SK-N-SH (cell line): ENCODE measurements at regions not wholly inside any gene's neighbourhood (a gene's known extent, or its start where the extent isn't known, plus 50 kb on each side); places are given as distances from the start of the nearest gene placed in this dataset.

ENCODE experiments used
- CTCF ChIA-PET: fragments of 300-600, 350-600 bp; formaldehyde crosslinking; extraction: SDS; loops from one replicate; lab custom pipeline; 2021; lab: Yijun Ruan, JAX
- POLR2A ChIA-PET: fragments of 350-600 bp; sonication (Branson Sonifier 250); formaldehyde crosslinking; extraction: SDS; loops from one replicate; lab custom pipeline; 2020; ENCODE audit warnings: antibody characterized with exemption, inconsistent platforms; lab: Yijun Ruan, JAX
- DNase-seq: peaks from one replicate; pipeline ENCODE4 v3.0.0; 2012
- H2AFZ ChIP-seq: fragments of 200-600 bp; sonication (generic); 2 replicates; pipeline ENCODE4 v1.8.1; 2016; ENCODE audit warnings: antibody characterized with exemption, mild to moderate bottlenecking, low read depth
- H3F3A ChIP-seq: fragments of 200-600 bp; sonication (generic); replicated peaks from 2 replicates; pipeline ENCODE3; 2016; ENCODE audit warnings: antibody characterized with exemption, mild to moderate bottlenecking; ENCODE audit not compliant: insufficient read depth
- H3K27ac ChIP-seq, 2 experiments: fragments of 200-500 bp in 1 of 2; fragments of 200-600 bp in 1 of 2; sonication (Bioruptor generic) in 1 of 2; sonication (generic), shearing (Covaris generic) in 1 of 2; 2 replicates each; pipeline versions ENCODE4 v1.5.1 to v1.6.1; 2014 to 2016; ENCODE audit warnings: low read depth in 2 of 2, inconsistent platforms in 1 of 2, low read length in 1 of 2, mild to moderate bottlenecking in 1 of 2, mixed read lengths in 1 of 2
- H3K27me3 ChIP-seq: fragments of 200-600 bp; sonication (generic), shearing (Covaris generic); 2 replicates; pipeline ENCODE4 v1.6.1; 2016; ENCODE audit warnings: mixed run types; ENCODE audit not compliant: insufficient read depth
- H3K36me3 ChIP-seq, 2 experiments: fragments of 200-500 bp in 1 of 2; fragments of 200-600 bp in 1 of 2; sonication (Bioruptor generic) in 1 of 2; sonication (generic) in 1 of 2; replicated peaks in 1 of 2; 2 replicates each; pipeline versions ENCODE3 to v1.5.1; 2014 to 2016; ENCODE audit warnings: low read length in 1 of 2, mild to moderate bottlenecking in 1 of 2; ENCODE audit not compliant: insufficient read depth in 2 of 2, control insufficient read depth in 1 of 2
- H3K4me1 ChIP-seq, 2 experiments: fragments of 200-500 bp in 1 of 2; fragments of 200-600 bp in 1 of 2; sonication (Bioruptor generic) in 1 of 2; sonication (generic), shearing (Covaris generic) in 1 of 2; 2 replicates each; pipeline versions ENCODE4 v1.5.1 to v1.6.1; 2014 to 2016; ENCODE audit warnings: low read depth in 1 of 2, low read length in 1 of 2, mixed run types in 1 of 2; ENCODE audit not compliant: insufficient read depth in 2 of 2, control insufficient read depth in 1 of 2
- H3K4me2 ChIP-seq: fragments of 200-600 bp; sonication (generic), shearing (Covaris generic); 2 replicates; pipeline ENCODE4 v1.6.1; 2017; ENCODE audit warnings: mixed run types
- H3K4me3 ChIP-seq, 2 experiments: fragments of 200-500 bp in 1 of 2; fragments of 200-600 bp in 1 of 2; sonication (Bioruptor generic) in 1 of 2; sonication (generic), shearing (Covaris generic) in 1 of 2; 2 replicates each; pipeline versions ENCODE4 v1.5.1 to v1.8.1; 2014 to 2016; ENCODE audit warnings: low read depth in 2 of 2, inconsistent platforms in 1 of 2, low read length in 1 of 2, mild to moderate bottlenecking in 1 of 2, mixed read lengths in 1 of 2, moderate library complexity in 1 of 2
- H3K79me2 ChIP-seq: fragments of 200-600 bp; sonication (generic); 2 replicates; pipeline ENCODE4 v1.8.1; 2017; ENCODE audit warnings: mild to moderate bottlenecking; ENCODE audit not compliant: insufficient read depth
- H3K9ac ChIP-seq: fragments of 200-600 bp; sonication (generic); 2 replicates; pipeline ENCODE4 v1.6.1; 2017; ENCODE audit warnings: mixed run types
- H3K9me2 ChIP-seq: fragments of 200-600 bp; sonication (generic); 2 replicates; pipeline ENCODE4 v1.6.1; 2017; ENCODE audit warnings: mixed run types
- H3K9me3 ChIP-seq: fragments of 200-600 bp; sonication (generic); 2 replicates; pipeline ENCODE4 v1.6.1; 2017; ENCODE audit warnings: mixed run types, mild to moderate bottlenecking, moderate library complexity
- H4K20me1 ChIP-seq: fragments of 200-600 bp; sonication (generic); 2 replicates; pipeline ENCODE4 v1.6.1; 2017; ENCODE audit warnings: mild to moderate bottlenecking, mixed run types; ENCODE audit not compliant: insufficient read depth
- FOSL2 ChIP-seq: IDR thresholded peaks from 2 replicates; pipeline ENCODE4 v1.4.0; 2012; ENCODE audit warnings: low read depth, mild to moderate bottlenecking, moderate library complexity, borderline replicate concordance
- FOXJ3 ChIP-seq: sonication (generic); formaldehyde crosslinking; IDR thresholded peaks from 2 replicates; pipeline ENCODE4 v1.5.1; 2020; ENCODE audit warnings: mild to moderate bottlenecking, missing genetic modification reagents
- JUND ChIP-seq: IDR thresholded peaks from 2 replicates; pipeline ENCODE4 v1.4.0; 2012
- MEF2A ChIP-seq: IDR thresholded peaks from 2 replicates; pipeline ENCODE4 v1.4.0; 2012; ENCODE audit warnings: low read depth, borderline replicate concordance
- NFIC ChIP-seq: IDR thresholded peaks from 2 replicates; pipeline ENCODE4 v1.4.0; 2012; ENCODE audit warnings: borderline replicate concordance
- RAD21 ChIP-seq: IDR thresholded peaks from 2 replicates; pipeline ENCODE4 v1.6.1; 2012; ENCODE audit warnings: mild to moderate bottlenecking, low read length
- RCOR1 ChIP-seq: fragments of 150-350 bp; IDR thresholded peaks from 2 replicates; pipeline ENCODE4 v1.6.1; 2017; ENCODE audit warnings: antibody characterized with exemption, low read length
- RFX5 ChIP-seq: IDR thresholded peaks from 2 replicates; pipeline ENCODE4 v1.6.1; 2012; ENCODE audit warnings: mild to moderate bottlenecking, improper control_type of control experiment, low read length
- SIN3A ChIP-seq: IDR thresholded peaks from 2 replicates; pipeline ENCODE4 v1.6.1; 2012; ENCODE audit warnings: low read depth, mild to moderate bottlenecking, low read length, moderate library complexity, borderline replicate concordance
- SMC3 ChIP-seq: IDR thresholded peaks from 2 replicates; pipeline ENCODE4 v1.6.1; 2012; ENCODE audit warnings: low read depth, low read length, improper control_type of control experiment
- TAF1 ChIP-seq: IDR thresholded peaks from 2 replicates; pipeline ENCODE4 v1.6.1; 2012; ENCODE audit warnings: low read depth, mild to moderate bottlenecking, low read length, moderate library complexity, borderline replicate concordance
- TCF12 ChIP-seq: IDR thresholded peaks from 2 replicates; pipeline ENCODE4 v1.4.0; 2012
- YY1 ChIP-seq: IDR thresholded peaks from 2 replicates; pipeline ENCODE4 v1.4.0; 2012; ENCODE audit warnings: low read depth, mild to moderate bottlenecking
- WGBS: methylation state at CpG from one replicate; pipeline ENCODE4 v1.1.6; 2017; ENCODE audit warnings: low lambda C conversion rate; 5-methylcytosine and 5-hydroxymethylcytosine counted together
- TF ChIP-seq, protein P1 (sequence below): IDR thresholded peaks from 2 replicates; pipeline ENCODE4; 2012
- TF ChIP-seq, protein P2 (sequence below): fragments of 150-350 bp; IDR thresholded peaks from 2 replicates; pipeline ENCODE4 v1.6.1; 2016; ENCODE audit warnings: mild to moderate bottlenecking, low read depth, low read length
- TF ChIP-seq, protein P3 (sequence below): IDR thresholded peaks from 2 replicates; pipeline ENCODE4 v1.4.0; 2012; ENCODE audit warnings: low read depth
- TF ChIP-seq, protein P4 (sequence below): IDR thresholded peaks from 2 replicates; pipeline ENCODE4 v1.6.1; 2012; ENCODE audit warnings: mild to moderate bottlenecking, low read depth, low read length, moderate library complexity

DNA sequence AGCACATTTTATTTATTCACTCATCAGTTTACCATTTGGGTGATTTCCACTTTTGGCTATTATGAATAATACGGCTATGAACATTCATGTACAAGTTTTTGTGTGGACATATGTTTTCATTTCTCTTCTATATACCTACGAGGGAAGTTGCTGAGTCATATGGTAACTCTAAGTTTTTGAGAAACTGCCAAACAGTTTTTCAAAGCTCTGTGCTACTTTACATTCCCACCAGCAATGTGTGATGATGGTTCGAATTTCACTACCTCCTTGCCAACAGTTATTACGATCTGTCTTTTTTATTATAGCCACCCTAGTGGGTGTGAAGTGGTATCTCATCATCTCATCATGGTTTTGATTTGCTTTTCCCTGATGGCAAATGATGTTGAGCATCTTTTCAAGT, 63.7 kb upstream of the MRTFB start:
- no peaks in the 10 kb centered on the region for H3F3A ChIP-seq
- H3K79me2 ChIP-seq: no peaks in the 10 kb centered on the region
- H3K9ac ChIP-seq: no peak overlapping the region
- CTCF ChIA-PET: no interaction called here
- no peak overlapping the region for H3K4me2 ChIP-seq
- no peak overlapping the region for H3K27ac ChIP-seq
- WGBS: 14% methylated on average over 4 of the region's 4 CpGs
- no peak overlapping the region for H3K4me3 ChIP-seq
- H3K9me2 ChIP-seq: no peaks in the 10 kb centered on the region
- H3K9me3 ChIP-seq: no peaks in the 10 kb centered on the region
- H4K20me1 ChIP-seq: no peaks in the 10 kb centered on the region
- H2AFZ ChIP-seq: no peak overlapping the region
- DNase-seq: no peak
- no peaks in the 10 kb centered on the region for H3K27me3 ChIP-seq
- TF ChIP-seq SMC3 (no peak), FOSL2 (peak; percentile 9; the same call in 1 of the 2 replicates), NFIC (peak; percentile 46; the same call in 1 of the 2 replicates), TCF12 (peak; percentile 68)
- no peaks in the 10 kb centered on the region for H3K36me3 ChIP-seq
- peaks cover 0 to 11% of the 10 kb centered on the region in 2 experiments; a peak in 1 of 4 replicates for H3K4me1 ChIP-seq
- POLR2A ChIA-PET: no interaction called here

DNA sequence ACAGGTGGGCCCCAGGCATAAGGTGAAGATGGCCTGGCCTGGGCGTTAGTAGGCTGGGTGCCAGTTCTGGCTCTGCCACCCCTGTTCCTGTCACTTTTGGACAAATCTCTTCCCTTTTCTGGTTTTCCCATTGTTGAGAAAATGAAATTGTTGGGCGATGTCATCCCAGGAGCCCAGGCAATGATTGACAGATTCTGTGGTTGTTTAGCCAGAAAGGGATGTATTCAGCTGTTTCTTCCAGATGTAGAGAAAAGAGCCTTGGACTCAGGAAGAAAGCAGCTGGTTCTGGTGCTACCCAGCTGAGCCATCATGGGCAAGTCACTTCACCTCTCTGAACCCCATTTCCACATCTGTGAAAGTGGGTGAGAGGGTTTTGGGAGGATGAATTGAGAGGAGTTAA, 60.1 kb upstream of the MRTFB start:
- Histone ChIP-seq H2AFZ (no peak overlapping the region), H3K27ac (no peak overlapping the region), H3K27me3 (no peaks in the 10 kb centered on the region), H3K4me3 (no peak overlapping the region), H3K9me2 (no peaks in the 10 kb centered on the region)
- DNase-seq: no peak
- TF ChIP-seq, protein P1, sequence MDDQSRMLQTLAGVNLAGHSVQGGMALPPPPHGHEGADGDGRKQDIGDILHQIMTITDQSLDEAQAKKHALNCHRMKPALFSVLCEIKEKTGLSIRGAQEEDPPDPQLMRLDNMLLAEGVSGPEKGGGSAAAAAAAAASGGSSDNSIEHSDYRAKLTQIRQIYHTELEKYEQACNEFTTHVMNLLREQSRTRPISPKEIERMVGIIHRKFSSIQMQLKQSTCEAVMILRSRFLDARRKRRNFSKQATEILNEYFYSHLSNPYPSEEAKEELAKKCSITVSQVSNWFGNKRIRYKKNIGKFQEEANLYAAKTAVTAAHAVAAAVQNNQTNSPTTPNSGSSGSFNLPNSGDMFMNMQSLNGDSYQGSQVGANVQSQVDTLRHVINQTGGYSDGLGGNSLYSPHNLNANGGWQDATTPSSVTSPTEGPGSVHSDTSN: no peak
- no peak for TF ChIP-seq TAF1
- no peak for TF ChIP-seq YY1
- no peak for TF ChIP-seq RCOR1
- TF ChIP-seq RFX5: no peak
- TF ChIP-seq, all 33 proteins: peak for 0
- H4K20me1 ChIP-seq: no peaks in the 10 kb centered on the region
- ChIA-PET CTCF (interaction anchor here (1.9 kb wide), 1 partner anchor 87 kb away, joined by 6 read pairs; no protein-coding TSS in a partner anchor), POLR2A (no interaction called here)
- H3F3A ChIP-seq: no peaks in the 10 kb centered on the region
- H3K9me3 ChIP-seq: no peaks in the 10 kb centered on the region
- no peak overlapping the region for H3K9ac ChIP-seq
- H3K36me3 ChIP-seq: no peaks in the 10 kb centered on the region
- peaks cover 11 to 12% of the 10 kb centered on the region in 2 experiments; a peak in 2 of 4 replicates for H3K4me1 ChIP-seq
- no peaks in the 10 kb centered on the region for H3K79me2 ChIP-seq
- 89% methylated on average over 2 of the region's 2 CpGs for WGBS
- no peak overlapping the region for H3K4me2 ChIP-seq

DNA sequence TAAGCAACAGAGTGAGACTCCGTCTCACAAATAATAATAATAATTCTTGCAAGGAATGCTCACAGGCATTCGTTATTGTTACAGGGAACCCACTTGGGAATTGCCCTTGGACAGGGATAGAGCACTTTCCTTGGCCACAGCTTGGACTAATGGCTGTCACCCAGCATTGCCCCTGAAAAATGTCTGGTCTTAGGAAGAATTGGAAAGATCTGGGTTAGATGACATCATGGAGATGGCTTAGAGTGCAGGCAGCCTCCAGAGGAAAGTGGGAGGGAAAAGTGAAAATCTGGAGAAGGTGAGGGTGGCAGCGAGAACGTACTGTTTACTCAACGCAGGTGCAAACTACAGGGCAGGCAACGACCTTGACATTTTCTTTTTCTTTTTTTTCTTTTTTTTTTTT, 59.3 kb upstream of the MRTFB start:
- no peaks in the 10 kb centered on the region for H3K27me3 ChIP-seq
- no peaks in the 10 kb centered on the region for H3K36me3 ChIP-seq
- H3K9me2 ChIP-seq: no peaks in the 10 kb centered on the region
- no peaks in the 10 kb centered on the region for H3F3A ChIP-seq
- H3K4me1 ChIP-seq: peaks cover 11 to 12% of the 10 kb centered on the region in 2 experiments; a peak in 2 of 4 replicates
- ChIA-PET POLR2A (no interaction called here), CTCF (no interaction called here)
- no peak overlapping the region for H3K9ac ChIP-seq
- H2AFZ ChIP-seq: no peak overlapping the region
- H3K4me3 ChIP-seq: no peak overlapping the region
- no peaks in the 10 kb centered on the region for H3K79me2 ChIP-seq
- no peak overlapping the region for H3K4me2 ChIP-seq
- no peaks in the 10 kb centered on the region for H3K9me3 ChIP-seq
- no peak overlapping the region for H3K27ac ChIP-seq
- H4K20me1 ChIP-seq: no peaks in the 10 kb centered on the region
- no peak for DNase-seq
- WGBS: 81% methylated on average over 6 of the region's 6 CpGs
- TF ChIP-seq, protein P2, sequence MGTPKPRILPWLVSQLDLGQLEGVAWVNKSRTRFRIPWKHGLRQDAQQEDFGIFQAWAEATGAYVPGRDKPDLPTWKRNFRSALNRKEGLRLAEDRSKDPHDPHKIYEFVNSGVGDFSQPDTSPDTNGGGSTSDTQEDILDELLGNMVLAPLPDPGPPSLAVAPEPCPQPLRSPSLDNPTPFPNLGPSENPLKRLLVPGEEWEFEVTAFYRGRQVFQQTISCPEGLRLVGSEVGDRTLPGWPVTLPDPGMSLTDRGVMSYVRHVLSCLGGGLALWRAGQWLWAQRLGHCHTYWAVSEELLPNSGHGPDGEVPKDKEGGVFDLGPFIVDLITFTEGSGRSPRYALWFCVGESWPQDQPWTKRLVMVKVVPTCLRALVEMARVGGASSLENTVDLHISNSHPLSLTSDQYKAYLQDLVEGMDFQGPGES: no peak
- TF ChIP-seq MEF2A (no peak), RAD21 (no peak), SMC3 (no peak), JUND (no peak), TCF12 (no peak), SIN3A (no peak), YY1 (no peak), FOXJ3 (CRISPR knock-in tag) (no peak)
- TF ChIP-seq, protein P3, sequence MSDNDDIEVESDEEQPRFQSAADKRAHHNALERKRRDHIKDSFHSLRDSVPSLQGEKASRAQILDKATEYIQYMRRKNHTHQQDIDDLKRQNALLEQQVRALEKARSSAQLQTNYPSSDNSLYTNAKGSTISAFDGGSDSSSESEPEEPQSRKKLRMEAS: no peak
- TF ChIP-seq, protein P4, sequence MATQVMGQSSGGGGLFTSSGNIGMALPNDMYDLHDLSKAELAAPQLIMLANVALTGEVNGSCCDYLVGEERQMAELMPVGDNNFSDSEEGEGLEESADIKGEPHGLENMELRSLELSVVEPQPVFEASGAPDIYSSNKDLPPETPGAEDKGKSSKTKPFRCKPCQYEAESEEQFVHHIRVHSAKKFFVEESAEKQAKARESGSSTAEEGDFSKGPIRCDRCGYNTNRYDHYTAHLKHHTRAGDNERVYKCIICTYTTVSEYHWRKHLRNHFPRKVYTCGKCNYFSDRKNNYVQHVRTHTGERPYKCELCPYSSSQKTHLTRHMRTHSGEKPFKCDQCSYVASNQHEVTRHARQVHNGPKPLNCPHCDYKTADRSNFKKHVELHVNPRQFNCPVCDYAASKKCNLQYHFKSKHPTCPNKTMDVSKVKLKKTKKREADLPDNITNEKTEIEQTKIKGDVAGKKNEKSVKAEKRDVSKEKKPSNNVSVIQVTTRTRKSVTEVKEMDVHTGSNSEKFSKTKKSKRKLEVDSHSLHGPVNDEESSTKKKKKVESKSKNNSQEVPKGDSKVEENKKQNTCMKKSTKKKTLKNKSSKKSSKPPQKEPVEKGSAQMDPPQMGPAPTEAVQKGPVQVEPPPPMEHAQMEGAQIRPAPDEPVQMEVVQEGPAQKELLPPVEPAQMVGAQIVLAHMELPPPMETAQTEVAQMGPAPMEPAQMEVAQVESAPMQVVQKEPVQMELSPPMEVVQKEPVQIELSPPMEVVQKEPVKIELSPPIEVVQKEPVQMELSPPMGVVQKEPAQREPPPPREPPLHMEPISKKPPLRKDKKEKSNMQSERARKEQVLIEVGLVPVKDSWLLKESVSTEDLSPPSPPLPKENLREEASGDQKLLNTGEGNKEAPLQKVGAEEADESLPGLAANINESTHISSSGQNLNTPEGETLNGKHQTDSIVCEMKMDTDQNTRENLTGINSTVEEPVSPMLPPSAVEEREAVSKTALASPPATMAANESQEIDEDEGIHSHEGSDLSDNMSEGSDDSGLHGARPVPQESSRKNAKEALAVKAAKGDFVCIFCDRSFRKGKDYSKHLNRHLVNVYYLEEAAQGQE: no peak
